ENCODE measurements at regions not wholly inside any gene's neighbourhood (a gene's known extent, or its start where the extent isn't known, plus 50 kb on each side); places are given as distances from the start of the nearest gene placed in this dataset.

GRCh38 chr6:113160306-113161017, 696.7 kb upstream of the MARCKS start:
- DNase-seq (ENCODE audit: extremely low read depth, low read depth) = no peak

DNA sequence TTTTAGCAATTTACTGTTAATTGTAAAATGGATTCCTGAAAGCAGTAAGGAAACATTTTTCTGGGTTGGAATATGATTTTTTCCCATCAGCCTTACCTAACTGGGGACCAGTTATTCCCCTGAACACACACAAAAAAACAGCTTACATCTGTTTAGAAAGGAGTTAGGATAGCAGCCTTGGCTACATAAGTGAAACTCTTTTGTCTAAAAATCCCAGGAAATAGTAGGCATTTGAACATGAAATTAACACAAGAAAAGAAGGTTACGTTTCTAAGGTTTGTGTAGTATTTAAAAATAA, 696.2 kb upstream of the MARCKS start:
- DNase-seq (ENCODE audit: extremely low read depth, low read depth) = no peak

DNA sequence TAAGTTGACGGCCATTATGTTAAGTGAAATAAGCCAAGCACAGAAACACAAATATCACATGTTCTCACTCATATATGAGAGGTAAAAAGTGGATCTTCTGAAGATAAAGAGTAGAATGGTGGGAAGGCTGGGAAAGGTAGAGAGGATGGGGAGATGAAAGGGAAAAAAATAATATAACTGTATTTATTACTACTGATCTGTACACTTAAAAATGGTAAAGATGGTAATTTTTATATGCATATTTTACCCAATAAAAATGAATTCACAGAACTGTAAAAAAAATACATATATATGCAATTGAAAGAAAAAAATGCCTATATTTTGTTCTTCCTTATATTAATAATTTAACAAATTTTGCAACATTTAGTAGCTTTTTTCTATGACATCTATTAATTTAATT, 694.4 kb upstream of the MARCKS start:
- DNase-seq (ENCODE audit: extremely low read depth, low read depth) = no peak

DNA sequence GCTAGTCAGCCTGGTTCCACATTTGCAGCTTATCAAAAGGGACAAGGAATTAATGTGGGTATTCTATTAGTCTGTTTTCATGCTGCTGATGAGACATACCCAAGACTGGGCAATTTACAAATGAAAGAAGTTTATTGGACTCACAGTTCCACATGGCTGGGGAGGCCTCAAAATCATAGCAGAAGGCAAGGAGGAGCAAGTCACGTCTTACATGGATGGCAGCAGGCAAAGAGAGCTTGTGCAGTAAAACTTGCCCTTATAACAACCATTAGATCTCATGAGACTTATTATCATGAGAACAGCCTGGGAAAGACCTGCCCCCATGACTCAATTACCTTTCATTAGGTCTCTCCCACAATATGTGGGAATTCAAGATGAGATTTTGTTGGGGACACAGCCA, 689.1 kb upstream of the MARCKS start:
- no peak for DNase-seq (ENCODE audit: extremely low read depth, low read depth)

GRCh38 chr6:113169484-113169883, 687.7 kb upstream of the MARCKS start:
- no peak for DNase-seq (ENCODE audit: extremely low read depth, low read depth)

- no peak for DNase-seq (ENCODE audit: extremely low read depth, low read depth)
These were observed 686.7 kb upstream of the MARCKS start for GRCh38 chr6:113170454-113170853.

GRCh38 chr6:113171882-113172281, 685.3 kb upstream of the MARCKS start:
- DNase-seq (ENCODE audit: extremely low read depth, low read depth) = no peak

DNA sequence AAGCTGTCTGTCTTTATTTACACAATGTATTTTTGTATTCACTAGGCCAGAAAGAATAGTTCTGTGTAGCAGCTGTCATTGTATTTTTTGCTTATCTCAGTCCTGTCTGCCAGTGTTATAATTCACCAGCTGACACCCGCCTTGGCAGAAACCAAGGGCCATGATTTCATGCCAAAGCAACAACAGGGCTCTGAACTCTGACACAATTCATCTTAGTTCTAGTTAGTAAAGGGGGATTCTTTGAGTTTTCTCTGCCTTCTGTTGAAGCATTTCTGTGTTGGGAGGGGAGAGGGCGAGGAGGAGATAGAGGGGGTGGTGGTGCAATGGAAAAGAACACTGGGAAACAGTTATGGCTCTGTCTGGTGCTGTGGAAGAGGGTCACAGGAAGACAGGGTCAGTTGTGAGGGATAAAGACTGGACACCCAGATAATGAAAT, 684.6 kb upstream of the MARCKS start:
- DNase-seq (ENCODE audit: extremely low read depth, low read depth) = no peak

- DNase-seq (ENCODE audit: extremely low read depth, low read depth) = no peak
These were observed 678.8 kb upstream of the MARCKS start for GRCh38 chr6:113178349-113178748.

DNA sequence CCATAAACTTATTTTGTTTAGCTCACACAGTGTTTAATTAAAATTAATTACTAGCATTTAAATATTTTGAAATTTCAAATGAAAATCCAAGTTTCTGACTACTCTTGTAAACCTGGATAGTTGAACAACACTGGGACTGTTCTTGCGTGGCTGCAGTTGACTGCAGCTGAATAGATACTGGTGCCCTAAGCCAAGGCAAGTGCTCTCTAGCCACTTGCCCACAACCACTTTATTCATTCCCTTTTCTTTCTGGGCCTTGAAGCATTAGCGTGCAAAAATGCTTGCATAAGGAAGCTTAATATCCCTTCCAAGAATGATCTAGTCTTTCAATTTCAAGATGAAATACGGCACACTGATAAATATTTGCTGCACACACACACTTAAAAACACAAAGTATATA, 676.0 kb upstream of the MARCKS start:
- DNase-seq (ENCODE audit: extremely low read depth, low read depth) = no peak

DNA sequence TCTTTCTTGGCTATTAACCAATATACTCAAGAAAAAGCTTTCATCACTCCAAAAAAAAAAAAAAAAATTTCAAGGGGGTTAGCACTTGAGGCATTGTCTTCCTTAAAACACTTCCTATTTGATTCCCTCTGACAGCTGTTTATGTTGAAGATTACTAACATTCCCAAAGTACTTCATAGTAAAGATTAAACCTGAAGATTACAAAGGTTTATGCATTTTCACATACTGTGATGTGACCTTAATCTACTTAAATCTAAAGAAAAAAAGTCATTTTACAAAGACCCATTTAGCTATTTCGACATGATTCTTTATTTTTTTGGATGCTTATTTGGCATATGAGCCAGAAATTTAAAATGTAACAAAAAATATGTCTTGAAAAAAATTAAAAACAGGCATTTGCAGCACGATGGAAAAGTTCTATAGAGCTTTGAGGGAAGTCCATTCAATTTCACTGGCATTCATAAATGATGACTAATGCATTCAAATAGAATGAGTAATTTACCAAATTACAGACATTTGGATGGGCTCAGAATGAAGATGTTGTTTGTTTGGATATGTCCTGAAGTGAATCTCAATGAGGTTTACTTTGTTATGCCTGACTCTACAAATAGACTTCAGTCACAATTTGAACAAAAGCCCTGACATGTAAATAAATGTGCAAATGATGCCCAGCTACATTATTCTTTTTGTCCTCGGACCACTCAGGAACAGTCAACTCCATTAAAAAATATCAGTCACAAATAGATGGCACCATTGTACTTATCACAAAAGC, 674.6 kb upstream of the MARCKS start:
- no peak for DNase-seq (ENCODE audit: extremely low read depth, low read depth)

GRCh38 chr6:113184291-113184690, 672.9 kb upstream of the MARCKS start:
- no peak for DNase-seq (ENCODE audit: extremely low read depth, low read depth)

DNA sequence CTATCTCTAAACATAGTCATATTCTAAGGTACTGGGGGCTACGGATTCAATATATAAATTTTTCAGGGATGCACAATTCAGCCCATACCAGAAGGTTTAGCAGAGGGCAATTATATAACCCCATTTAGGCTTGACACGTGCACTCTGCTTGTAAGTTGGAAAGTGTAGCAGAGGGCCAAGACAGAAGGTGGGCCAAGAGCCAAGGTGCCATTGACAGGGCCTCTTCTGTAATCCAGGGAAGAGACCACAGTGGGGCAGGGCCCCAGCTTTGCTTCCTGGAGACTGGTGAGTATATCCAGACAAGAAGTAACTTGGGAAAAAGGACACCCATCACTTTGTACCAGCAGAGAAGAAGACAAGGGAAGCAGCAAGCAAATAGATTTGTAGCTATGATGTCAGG, 672.4 kb upstream of the MARCKS start:
- DNase-seq (ENCODE audit: extremely low read depth, low read depth) = no peak

DNA sequence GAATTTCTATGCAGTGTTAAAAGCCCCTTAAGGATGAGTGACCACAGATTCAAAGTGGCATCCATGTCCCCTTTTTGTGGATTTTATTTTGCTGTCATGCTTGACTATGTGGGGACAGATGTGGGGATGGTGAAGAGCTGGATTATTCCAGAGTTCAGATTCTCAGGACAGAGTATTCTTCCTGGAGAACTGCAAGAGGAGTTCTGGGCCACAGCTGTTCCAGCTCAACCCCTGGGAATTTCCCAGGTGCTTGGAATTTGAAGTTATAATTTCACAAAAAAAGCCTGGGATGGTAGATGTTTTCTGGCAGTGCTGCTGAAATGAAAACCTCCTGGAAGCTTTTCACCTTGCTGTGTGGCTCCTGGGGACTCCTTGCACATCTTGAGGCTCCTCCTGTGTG, 671.8 kb upstream of the MARCKS start:
- no peak for DNase-seq (ENCODE audit: extremely low read depth, low read depth)

GRCh38 chr6:113187661-113188060, 669.5 kb upstream of the MARCKS start:
- DNase-seq (ENCODE audit: extremely low read depth, low read depth) = no peak

DNA sequence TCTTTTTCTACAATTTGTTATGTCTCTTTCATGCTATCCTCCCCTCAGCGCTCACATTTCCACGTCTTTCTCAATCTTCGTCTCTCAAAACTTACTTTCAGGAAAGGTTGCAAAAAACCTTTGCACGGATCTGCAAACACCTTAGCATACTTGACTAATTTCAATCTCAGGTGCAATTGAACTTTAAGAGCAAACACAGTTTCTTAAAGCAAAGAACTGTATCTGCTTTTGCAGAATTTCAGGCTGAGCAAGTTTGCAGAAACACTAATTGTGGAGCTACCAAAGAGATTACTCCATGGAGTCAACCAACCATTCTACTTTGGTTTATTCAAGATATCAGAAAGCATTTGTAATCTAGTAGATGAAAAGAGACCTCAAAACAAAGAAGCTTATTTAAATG, 668.2 kb upstream of the MARCKS start:
- no peak for DNase-seq (ENCODE audit: extremely low read depth, low read depth)

DNA sequence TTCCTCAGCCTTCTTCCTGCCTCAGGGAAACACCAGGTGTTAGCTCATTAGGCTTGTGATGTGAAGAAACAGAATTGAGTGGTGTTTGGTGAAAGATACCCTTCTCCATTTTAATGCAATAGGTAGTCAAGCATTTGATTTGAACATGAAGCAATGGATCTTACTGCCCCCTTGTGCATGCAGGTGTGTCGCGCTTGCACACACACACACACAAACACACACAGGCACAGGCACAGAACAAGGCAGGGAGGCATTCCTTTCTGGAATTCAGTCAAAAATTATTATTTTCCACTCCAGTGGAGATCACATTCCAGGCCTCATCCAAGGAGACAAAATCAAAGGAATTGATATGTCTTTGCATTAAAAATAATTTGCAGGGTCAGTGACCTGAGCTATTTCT, 667.0 kb upstream of the MARCKS start:
- no peak for DNase-seq (ENCODE audit: extremely low read depth, low read depth)

DNA sequence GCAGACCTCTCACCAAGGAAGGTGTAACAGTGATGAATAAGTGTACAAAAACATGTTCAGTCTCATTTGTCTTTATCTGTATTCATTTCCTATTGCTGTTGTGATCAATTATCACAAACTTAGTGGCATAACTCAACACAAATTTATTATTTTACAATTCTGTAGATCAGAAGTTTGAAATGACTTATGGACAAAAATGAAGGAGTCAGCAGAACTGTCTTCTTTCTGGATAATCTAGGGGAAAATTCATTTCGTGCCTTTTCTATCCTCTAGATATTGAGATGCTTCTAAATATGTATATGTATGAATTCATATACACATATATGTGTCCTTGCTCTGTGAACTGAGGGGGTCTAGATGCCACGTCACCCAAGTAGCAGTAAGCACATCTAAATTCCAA, 663.1 kb upstream of the MARCKS start:
- DNase-seq (ENCODE audit: extremely low read depth, low read depth) = no peak

DNA sequence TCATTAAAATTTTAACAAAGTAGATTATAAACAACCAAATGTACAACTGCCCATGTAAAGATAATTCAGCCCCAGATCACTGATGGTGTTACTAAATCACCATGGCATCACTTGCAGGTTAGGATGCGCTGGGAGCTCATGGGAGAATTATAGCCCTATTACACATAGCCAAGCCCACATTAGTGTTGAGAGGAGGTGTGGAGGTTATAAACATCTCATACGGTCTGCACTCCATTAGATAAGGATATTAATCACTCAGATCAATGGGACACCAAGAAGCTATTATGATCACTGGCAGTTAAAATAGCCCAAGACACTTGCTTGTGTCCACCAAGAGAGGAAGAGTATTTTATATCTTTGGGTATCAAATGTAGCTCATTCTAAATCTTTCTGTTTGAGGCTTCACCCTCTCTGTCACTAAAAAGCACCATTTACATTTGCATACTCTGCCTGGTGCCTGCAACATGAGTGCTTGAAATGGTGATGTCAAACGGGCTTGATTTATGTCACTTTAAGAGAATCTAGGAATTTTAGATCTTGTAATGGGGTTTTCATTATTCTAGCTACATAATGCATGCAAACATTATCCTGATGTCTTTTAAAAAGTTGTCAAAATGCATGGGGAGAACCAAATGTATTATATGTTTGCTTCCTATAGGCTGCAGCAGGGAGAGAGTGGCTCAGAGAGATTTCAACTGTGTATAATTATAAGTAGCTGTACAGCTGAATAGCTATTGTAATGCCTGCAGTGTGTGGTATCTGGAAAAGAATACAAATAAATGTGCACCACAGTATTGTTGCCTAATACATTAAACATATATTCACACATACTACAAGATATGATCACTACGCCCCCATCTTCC, 654.1 kb upstream of the MARCKS start:
- DNase-seq (ENCODE audit: extremely low read depth, low read depth) = no peak

DNA sequence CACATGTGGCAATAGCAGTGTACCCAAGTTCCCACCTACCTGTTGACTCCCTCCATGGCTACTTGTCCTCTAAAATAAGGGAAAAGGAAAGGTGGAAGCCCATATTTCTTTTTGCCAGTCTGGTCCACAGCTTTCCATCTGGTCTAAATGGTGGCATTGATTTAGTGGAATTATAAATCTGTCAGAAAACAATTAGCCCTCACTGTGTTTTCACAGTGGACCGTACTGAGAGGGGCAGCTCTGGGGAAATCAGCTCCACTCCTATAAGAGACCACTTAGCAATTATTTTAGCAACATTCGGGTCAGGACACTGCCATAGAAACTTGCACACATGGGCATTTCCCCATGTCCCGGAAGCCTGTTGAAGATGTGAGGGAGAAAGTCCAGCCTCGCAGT, 653.4 kb upstream of the MARCKS start:
- DNase-seq (ENCODE audit: extremely low read depth, low read depth) = no peak

GRCh38 chr6:113205553-113205952, 651.6 kb upstream of the MARCKS start:
- no peak for DNase-seq (ENCODE audit: extremely low read depth, low read depth)

DNA sequence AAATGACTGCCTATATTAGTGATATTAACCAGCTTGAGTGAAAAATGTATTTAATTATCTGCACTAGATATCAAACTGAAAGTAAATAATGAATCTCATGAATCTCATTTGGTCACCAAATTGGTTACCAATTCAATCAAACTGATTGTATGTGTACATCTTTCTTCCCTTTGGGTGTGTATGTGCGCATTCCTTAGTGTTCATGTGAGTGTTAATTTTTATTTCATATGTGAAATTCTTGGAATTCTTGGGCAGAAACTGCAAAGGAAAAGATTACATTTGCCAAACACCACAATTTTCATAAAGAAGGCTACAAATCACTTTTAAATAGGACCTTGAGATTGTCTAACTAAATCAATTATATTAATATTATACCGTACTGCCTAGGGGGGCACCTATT, 648.4 kb upstream of the MARCKS start:
- DNase-seq (ENCODE audit: extremely low read depth, low read depth) = no peak

Measured in NCI-H460 (cell line).